Left lobe of liver (tissue), 2 donors: ENCODE measurements at regions not wholly inside any gene's neighbourhood (a gene's known extent, or its start where the extent isn't known, plus 50 kb on each side); places are given as distances from the start of the nearest gene placed in this dataset.
"Not testable (repeated sequence)": the region's sequence is repeated elsewhere in the genome, so short reads cannot be mapped to it uniquely, and the experiment has no call there.

Source experiments
- ATAC-seq: fragments of 200-7000 bp; cut with Tn5 transposase; one replicate; pipeline ENCODE4 v1.9.1; 2020; ENCODE audit warnings: mild to moderate bottlenecking, moderate library complexity
- DNase-seq: peaks from one replicate; pipeline ENCODE4 v3.0.0-alpha.2; 2020; ENCODE audit warnings: low spot score
- donor health status: DM: no; HTN: no; CAD: no; lungs with moderate emphysema.
- donor health status: DM: no; HTN: yes; CAD: no.

DNA sequence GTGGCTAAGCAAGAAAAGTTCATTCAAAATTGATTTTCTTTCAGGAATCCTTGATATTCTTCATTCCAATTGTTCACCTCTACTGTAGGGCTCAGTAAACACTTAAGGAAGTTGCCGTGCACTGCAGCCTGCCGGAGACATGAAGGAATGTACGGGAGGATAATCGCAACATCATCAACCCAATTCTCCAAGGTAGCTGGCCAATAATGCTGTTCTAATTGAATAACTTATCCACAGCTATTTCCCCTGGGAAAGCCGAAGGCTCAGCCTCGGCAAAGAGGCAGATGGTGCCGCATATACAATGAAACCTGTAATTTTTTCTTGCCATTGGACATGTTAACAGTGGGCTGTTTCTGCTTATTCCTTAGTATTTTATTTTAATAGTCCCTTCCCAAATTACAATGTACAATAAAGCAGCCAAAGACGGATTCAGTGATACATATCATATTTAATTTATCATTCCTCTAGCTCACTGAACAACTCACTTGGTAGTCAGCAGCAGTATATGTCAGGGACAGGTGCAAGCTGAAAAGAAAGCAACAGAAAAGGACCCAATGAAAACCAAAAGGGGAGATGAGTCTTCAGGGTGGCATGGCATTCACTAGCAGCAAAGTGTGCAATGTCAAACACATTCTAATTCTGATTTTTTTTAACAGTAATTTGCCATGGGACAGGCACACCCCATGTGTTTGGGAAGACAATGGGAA lies 420.5 kb upstream of the KLF12 start:
- DNase-seq (no peak), ATAC-seq (no peak)

GRCh38 chr13:74550039-74550438 lies 415.8 kb upstream of the KLF12 start:
- DNase-seq = no peak
- no peak for ATAC-seq

DNA sequence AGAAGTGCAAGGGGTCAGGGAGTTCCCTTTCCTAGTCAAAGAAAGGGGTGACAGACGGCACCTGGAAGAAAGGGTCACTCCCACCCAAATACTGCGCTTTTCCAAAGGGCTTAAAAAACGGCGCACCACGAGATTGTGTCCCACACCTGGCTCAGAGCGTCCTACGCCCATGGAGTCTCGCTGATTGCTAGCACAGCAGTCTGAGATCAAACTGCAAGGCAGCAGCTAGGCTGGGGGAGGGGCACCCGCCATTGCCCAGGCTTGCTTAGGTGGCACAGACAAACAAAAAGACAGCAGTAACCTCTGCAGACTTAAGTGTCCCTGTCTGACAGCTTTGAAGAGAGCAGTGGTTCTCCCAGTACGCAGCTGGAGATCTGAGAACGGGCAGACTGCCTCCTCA lies 402.4 kb upstream of the KLF12 start:
- DNase-seq, ATAC-seq: not testable (repeated sequence)

- DNase-seq (no peak), ATAC-seq (no peak)
These were observed 399.0 kb upstream of the KLF12 start for GRCh38 chr13:74533226-74533625.

GRCh38 chr13:74530011-74530410 lies 395.8 kb upstream of the KLF12 start:
- ATAC-seq (no peak), DNase-seq (no peak)

DNA sequence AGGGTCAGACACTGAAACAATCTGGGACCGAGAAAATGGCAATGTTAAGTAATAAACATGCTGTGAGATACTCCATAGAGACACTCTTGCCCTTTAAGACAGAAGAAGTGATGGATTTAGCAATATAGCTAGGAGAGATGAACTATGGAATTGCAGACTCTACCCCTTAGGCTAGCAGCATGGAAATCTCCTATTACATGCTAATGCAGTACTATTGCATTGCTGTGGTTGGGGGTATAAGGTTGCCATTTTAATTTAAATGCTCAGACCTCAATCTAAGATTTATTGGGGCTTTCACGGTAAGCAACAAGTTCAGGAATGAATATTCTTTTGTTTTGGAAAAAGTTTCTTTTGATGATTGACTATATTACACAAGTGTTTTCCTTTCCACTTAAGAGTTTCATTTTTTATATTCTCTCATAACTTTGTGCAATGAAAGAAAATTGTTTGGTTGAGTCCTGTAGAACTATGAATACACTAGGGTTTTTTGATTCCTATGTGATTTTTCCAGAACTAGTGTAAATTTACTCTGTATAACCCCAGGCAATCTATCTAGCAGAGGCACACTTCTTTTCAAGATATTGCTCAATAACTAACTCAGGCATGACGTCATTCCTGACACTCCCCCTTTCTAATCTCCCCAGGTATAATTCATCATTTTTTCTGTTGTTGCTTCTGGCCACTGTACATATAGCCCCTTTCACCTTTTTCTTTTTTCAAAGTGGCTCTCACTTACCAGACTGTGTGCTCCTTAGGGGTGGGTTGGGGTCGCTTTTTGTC lies 394.7 kb upstream of the KLF12 start:
- ATAC-seq = no peak
- DNase-seq = no peak

DNA sequence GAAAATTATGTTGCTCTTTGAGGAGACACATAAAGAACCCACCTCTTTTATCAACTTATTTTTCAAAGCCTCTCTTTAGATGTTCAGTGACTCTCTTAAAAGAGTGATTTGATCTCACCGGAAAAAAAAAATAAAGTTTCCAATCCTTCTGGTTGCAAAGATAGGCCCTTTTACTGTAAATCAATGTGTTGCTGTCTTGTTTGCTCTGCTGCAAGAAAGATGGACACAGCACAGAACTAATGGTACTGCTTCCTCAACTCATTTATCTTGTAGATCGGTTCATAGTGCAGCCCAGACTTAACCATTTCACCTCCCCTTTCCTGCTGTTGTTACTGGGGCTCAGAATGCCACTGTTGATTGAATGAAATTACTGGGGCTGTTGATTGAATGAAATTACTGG lies 388.9 kb upstream of the KLF12 start:
- ATAC-seq (no peak), DNase-seq (no peak)

- no peak for ATAC-seq
- no peak for DNase-seq
These were observed 377.3 kb upstream of the KLF12 start for GRCh38 chr13:74511523-74511922.

DNA sequence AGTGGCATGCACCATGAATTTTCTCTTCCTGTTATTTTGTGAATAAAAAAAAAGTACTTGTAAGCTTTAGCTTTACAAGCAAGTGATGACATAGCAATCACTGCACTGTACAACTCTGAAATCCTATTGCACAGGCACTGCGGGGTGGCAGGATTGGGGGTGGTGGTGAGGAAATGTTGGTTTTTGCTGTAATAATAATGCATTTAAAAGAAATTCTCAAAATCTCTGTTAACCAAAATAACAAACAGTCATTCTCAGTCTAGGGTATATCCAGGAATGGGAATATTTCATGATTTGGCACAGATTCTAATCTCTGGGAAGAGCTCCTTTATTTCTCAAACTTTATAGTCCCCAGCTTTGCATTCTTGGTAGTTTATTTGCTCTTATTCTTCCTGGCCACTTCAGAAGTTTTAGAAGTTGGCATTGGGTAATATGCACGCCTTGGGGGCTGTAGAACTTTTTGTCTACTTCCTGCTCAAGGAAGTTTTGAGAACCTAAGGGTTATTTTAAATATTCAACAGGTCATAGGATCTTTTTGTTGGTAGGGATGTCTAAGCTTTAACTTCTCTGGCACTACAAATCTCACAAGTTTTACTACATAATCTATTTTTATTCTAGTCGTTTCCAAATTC lies 353.0 kb upstream of the KLF12 start:
- ATAC-seq = no peak
- no peak for DNase-seq

- no peak for ATAC-seq
- no peak for DNase-seq
These were observed 351.6 kb upstream of the KLF12 start for GRCh38 chr13:74485757-74486156.

- ATAC-seq (no peak), DNase-seq (no peak)
These were observed 344.9 kb upstream of the KLF12 start for GRCh38 chr13:74479124-74479523.

- ATAC-seq = no peak
- DNase-seq = no peak
These were observed 342.6 kb upstream of the KLF12 start for GRCh38 chr13:74476788-74477187.

DNA sequence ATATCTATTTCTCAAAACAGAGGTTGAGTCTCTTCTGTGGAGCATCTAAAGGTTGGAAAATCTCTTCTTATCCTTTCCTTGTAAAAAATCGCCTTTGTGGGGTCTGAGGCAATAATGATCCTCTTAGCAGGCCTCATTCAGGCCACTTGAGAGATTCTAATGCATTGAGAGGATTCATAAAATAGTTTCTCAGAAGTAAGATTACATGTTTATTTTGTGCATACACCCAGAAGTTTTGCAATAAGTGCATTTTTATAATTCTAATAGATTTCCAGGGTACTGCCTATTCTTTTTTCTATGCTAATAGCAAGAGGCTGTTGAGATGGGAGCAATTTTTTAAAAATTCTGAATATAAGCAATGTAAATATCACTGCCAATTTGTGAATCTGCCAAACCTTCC lies 342.2 kb upstream of the KLF12 start:
- ATAC-seq (no peak), DNase-seq (no peak)

GRCh38 chr13:74466864-74467263 lies 332.7 kb upstream of the KLF12 start:
- DNase-seq (no peak), ATAC-seq (no peak)

GRCh38 chr13:74466020-74466419 lies 331.8 kb upstream of the KLF12 start:
- ATAC-seq (no peak), DNase-seq (no peak)

GRCh38 chr13:74465271-74465670 lies 331.1 kb upstream of the KLF12 start:
- DNase-seq (no peak), ATAC-seq (no peak)

- ATAC-seq (no peak), DNase-seq (no peak)
These were observed 330.5 kb upstream of the KLF12 start for GRCh38 chr13:74464670-74465069.

- ATAC-seq = no peak
- DNase-seq = no peak
These were observed 326.8 kb upstream of the KLF12 start for GRCh38 chr13:74461011-74461410.

- ATAC-seq = no peak
- DNase-seq = no peak
These were observed 318.7 kb upstream of the KLF12 start for GRCh38 chr13:74452881-74453280.

GRCh38 chr13:74452176-74452575 lies 318.0 kb upstream of the KLF12 start:
- DNase-seq = no peak
- no peak for ATAC-seq

DNA sequence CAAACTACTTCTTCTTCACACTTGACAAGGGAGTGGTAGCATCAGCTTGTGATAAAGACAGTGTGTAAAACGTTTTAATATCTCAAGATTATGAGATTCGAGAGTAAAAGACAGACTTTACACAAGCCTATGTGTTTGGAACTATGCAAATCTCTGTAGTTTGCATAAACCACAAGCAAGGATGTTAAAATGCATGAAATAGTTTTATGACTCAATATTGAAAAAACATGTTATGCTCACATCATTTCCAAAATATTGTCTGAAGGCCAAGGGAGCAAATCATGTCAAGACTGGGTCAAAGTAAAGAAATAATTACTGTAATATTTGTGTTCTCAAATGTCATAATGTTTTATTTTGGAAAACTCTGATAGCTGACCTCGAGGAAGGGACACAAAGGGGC lies 316.8 kb upstream of the KLF12 start:
- ATAC-seq = no peak
- DNase-seq = no peak

GRCh38 chr13:74450525-74450845 lies 316.3 kb upstream of the KLF12 start:
- ATAC-seq (no peak), DNase-seq (no peak)
